ENCODE measurements at regions not wholly inside any gene's neighbourhood (a gene's known extent, or its start where the extent isn't known, plus 50 kb on each side); places are given as distances from the start of the nearest gene placed in this dataset.
A peak's percentile ranks its signal among the peaks of the same experiment; 100 is the strongest.

- no peak for DNase-seq (ENCODE audit: low read depth in 4 of 4, low spot score in 3 of 4)
These were observed 94.2 kb upstream of the TECRL start for GRCh38 chr4:64503416-64503815.

DNA sequence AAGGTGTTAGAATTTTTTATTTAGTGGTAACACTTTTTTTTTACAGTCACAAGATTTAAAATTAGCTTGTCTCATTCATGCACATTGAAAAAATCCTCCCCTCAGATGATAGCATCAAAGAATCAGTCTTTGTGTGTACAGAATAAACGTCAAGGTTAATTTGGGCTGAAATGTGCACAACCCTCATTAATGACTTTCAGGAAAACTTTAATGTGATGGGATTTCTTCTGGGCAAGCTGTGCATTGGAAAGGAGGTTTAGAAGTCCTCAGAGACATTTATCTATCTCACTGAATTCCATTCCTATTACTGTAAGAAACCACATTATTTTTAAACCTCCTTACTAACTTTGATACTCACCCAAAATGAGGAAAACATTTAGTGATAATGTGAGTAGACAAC is 88.2 kb upstream of the TECRL start:
- DNase-seq (ENCODE audit: low read depth in 4 of 4, low spot score in 3 of 4), result no peak

- DNase-seq (ENCODE audit: low read depth in 4 of 4, low spot score in 3 of 4), result no peak
These were observed 86.7 kb upstream of the TECRL start for GRCh38 chr4:64495946-64496345.

DNA sequence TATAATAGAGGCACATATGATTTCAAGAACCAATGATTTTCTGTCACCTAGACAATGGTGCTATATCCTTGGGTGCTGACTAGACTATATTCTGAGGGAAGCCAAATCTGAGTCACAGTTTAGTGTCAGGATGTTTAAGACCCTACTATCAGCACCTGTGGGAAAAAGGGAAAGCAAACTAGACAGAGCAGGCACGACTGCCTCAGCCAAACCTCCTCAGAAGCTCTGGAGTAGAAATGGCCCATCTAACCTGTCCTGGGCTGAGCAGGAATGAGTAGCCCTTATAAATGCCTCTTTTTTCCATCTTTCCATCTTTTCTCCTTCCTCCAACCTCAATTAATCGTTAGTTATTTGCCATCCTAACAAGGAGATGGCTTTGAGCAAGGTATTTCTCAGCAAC is 80.4 kb upstream of the TECRL start:
- DNase-seq (ENCODE audit: low read depth in 4 of 4, low spot score in 3 of 4), result no peak

DNA sequence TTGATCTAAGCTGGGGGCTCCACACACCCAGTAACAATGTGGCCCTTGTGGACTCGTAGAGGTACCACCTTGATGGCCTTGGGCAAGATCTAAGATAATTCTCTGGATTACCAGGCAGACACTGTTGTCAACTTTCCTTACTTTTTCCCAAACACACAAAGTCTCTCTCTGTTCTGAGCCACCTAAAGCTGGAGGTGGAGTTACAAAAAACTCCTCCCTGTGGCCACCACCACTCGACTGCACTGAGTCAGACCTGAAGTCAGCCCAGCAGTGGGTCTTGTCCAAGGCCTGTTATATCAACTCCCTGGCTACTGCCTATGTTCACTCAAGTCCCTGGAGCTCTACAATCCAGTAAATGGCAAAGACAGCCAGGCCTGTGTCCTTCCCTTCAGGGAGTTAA is 70.1 kb upstream of the TECRL start:
- DNase-seq (ENCODE audit: low read depth in 4 of 4, low spot score in 3 of 4), result no peak

- no peak for DNase-seq (ENCODE audit: low read depth in 4 of 4, low spot score in 3 of 4)
These were observed 67.9 kb upstream of the TECRL start for GRCh38 chr4:64477127-64477526.

DNA sequence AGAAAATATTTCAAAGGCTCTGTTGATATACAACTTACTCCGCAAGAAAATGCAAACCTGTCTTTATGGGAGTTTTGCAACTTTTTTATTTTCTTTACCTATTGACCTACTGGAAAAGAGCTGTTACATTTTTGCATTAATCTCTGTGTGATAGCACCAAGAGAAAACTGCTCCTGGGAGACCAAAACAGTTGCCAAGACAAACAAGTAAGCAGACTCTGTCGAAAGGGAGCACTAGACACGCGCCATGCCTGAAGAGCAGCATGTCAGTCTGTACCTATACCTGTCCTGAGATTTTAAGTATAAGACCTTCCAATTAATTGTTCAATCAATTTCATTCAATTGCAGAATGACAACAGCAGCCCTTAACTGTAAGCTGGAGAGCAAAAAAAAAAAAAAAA is 56.0 kb upstream of the TECRL start:
- no peak for DNase-seq (ENCODE audit: low read depth in 4 of 4, low spot score in 3 of 4)

DNA sequence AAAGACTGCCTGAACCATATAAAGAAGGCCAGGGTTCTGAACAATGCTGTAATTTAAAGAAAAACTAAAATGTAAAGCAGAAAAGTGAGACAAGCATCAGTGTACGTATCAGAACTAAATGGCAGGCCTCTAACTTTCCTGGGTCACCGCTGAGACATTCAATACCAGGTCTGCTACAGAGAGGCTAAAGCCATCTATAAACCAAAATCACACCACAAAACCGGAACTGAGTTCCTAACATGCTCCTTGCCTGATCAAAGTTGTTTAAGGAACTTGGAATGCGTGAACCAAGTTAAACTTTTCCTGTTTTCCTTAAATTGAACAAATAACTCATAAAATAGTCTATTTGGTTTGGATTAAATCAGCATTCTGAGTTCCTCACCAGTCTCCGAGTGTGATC is 55.3 kb upstream of the TECRL start:
- peak in 1 of 4 donors; percentile 2 for DNase-seq (ENCODE audit: low read depth in 4 of 4, low spot score in 3 of 4)

Data from left renal pelvis (tissue), 4 donors.